H4 (cell line): ENCODE measurements at regions not wholly inside any gene's neighbourhood (a gene's known extent, or its start where the extent isn't known, plus 50 kb on each side); places are given as distances from the start of the nearest gene placed in this dataset.
"Not testable (repeated sequence)": the region's sequence is repeated elsewhere in the genome, so short reads cannot be mapped to it uniquely, and the experiment has no call there.

ENCODE experiments used
- DNase-seq: peaks from one replicate; pipeline ENCODE4 v3.0.0-alpha.2; 2015; ENCODE audit warnings: low spot score

DNA sequence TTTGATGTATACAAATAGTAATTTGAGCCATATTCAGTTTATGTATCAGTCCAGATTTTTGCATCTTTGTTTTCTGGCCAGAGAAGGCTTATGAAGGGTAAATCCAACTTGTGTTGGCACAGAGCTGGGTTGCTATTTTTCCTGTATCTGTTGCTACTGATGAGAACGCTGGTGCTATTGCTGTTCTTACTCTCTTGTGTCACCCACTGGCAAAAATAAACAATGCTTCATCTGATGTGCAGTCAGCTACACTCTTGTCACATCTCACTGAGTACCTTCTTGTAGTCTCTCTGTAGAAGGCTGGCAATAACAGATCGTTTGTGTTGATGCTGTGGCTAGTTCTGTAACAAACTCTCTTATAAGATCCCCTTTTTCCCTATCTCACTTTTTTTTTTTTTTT is 323.4 kb downstream of the CDH19 start:
- DNase-seq, result no peak

GRCh38 chr18:66271962-66272361 is 331.9 kb downstream of the CDH19 start:
- no peak for DNase-seq

DNA sequence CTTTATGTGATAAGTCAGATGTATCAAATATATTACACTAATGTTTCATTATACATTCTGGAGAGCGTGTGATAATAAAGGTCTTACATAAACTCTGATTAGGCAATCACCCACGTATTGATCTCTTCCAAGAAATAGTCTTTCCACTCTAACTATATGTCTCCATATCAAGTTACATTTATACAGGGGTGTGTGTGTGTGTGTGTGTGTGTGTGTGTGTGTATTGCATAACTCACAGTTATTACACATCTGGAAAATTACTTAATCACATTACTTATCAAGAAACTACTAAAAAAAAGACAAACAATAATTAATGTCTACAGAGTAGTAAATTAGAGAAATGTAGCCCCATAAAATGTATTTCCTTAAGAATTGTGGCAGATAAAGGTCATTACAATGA is 339.8 kb downstream of the CDH19 start:
- DNase-seq, result no peak

- DNase-seq, result no peak
Measured at GRCh38 chr18:66254121-66254520, 349.8 kb downstream of the CDH19 start.

DNA sequence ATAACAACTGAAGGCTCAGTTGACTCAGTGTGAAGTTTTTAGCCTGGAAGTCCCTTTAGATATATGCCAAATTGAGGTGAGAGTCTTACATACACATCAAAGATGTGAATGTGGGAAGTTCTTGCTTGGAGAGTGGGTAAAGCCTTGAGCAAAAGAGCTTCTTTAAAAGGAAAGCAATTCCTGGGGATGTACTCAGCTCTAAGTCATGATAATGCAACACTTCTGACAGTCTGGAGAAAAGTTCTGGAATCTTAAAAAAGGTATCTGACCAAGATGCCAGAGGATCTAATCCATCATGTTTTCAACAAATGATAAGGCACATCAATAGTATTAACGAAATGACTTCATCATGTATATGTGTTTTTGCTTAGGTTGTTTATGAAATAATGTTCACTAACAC is 351.2 kb downstream of the CDH19 start:
- no peak for DNase-seq

DNA sequence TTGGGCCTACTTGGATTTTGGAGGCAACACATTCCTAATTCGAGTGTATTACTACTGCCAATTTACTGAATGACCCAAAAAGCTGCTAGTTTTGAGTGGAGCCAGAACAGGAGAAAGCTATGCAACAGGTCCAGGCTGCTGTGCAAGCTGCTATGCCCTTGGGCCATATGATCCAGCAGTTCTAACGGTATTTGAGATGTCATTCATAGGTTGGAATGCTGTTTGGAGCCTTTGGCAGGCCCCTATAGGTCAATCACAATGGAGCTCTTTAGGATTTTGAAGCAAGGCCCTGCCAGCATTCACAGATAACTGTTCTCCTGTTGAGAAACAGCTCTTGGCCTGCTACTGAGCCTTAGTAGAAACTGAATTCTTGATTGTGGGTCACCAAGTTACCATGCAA is 368.7 kb downstream of the CDH19 start:
- no peak for DNase-seq

GRCh38 chr18:66226782-66227181 is 377.1 kb downstream of the CDH19 start:
- no peak for DNase-seq

- not testable (repeated sequence) for DNase-seq
Measured at GRCh38 chr18:66223317-66223716, 380.6 kb downstream of the CDH19 start.

- DNase-seq, result no peak
Measured at GRCh38 chr18:66222174-66222573, 381.7 kb downstream of the CDH19 start.

GRCh38 chr18:66219817-66220216 is 384.1 kb downstream of the CDH19 start:
- no peak for DNase-seq

DNA sequence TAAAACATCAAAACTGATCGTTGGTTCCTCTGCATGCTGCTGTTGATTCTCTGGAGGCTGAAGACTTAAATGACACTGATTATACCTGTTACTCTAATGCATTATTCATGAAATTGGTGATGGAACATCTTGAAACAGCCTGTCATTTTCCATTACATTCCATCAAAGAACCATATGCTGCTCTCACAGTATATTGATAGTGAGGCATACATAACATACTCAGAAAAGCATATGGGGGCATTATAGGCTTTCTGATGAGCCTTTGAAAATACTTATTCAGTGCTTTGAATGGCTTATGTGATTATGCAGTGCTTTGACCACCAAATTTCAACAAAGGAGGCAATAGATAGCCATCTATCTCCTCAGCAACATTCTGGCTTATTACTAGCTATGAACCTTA is 392.1 kb downstream of the CDH19 start:
- DNase-seq, result no peak

DNA sequence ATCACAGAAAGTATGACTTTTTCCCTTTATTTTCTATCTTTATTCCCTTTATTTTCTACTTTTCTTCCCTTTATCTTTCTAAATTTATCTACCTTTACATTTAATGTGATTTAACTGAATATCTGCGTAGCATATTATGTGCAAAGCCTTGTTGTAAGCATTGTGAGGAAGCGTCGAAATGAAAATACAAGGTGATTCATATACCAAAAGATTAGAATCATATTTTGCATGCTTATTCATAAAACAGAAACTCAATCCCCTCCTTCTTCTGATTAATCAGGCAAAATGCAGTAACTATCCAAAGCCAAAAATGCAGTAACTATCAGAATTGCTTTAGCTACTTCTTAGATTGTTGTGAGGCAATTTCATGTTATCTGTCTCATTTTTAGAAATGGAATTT is 393.0 kb downstream of the CDH19 start:
- no peak for DNase-seq

DNA sequence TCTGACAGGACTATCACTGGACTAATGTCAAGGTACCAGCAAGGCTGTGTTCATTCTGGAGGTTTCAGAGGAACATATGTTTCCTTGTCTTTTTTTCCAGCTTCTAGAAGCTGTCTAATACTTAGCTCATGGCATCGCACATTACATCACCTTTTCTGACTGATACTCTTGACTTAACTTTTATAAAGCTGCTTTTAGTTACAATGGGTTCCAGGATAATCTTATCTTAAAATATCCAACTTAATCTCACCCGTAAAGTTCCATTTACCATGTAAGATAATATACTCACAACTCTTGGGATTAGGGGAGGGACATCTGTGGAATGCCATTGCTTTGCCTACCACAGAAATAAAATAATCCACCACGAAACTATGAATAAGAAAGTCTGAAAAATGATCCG is 394.2 kb downstream of the CDH19 start:
- no peak for DNase-seq

DNA sequence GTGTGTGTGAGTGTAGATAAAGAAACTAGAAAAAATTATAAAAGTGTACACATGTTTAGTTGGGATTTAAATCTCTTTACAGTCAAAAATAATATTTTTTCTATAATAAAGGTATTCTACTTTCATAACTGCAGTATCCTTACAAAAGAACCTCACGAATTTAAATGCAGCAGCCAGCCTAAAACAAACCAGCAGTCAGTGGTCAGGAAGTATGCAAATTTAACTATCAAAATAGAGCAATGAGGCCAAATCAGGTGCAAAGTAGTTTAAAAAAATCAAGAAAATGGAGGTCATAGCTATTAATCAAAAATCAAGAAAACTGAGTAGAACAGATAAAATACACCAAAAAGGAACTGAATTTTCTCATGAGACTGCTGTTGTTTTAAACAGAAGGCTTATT is 407.1 kb downstream of the CDH19 start:
- DNase-seq, result no peak

DNA sequence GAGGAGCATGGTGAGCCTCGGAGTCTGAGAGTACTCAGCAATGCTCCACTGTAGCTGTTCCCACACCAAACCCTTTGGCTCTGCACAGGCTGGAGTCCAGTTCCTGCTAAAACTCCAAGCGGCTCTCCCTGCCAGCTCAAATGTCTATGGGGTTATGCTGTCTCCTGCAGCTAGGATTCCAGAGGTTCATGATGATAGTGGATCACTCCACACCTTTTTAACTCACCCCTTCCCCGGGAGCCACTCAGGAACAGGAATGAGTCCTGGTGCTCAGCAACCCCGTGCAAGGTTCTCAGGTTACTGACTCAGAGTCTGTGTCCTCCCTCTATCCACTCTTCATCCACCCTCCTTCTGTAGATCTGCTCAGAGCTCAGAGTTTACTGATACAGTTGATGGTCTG is 410.0 kb downstream of the CDH19 start:
- no peak for DNase-seq

DNA sequence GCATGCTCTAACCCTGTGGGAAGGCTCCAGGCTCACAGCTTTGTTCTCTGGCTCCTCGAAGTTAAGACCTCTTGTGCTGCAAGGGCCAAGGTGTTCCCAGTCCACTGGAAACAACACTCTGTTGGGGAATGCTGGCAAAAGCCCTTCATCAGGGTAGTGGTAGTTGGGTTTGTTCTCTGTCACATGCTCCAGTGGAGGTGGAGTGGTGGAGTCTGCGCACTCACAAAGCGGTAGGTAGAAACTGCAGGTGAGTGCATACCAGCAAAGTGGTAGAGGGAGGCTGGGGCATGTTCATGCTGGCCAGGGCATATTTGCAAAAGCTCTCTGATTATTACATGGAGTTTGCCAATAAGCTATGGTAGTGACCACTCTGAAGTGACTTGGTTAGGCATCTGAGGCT is 410.5 kb downstream of the CDH19 start:
- DNase-seq, result no peak

DNA sequence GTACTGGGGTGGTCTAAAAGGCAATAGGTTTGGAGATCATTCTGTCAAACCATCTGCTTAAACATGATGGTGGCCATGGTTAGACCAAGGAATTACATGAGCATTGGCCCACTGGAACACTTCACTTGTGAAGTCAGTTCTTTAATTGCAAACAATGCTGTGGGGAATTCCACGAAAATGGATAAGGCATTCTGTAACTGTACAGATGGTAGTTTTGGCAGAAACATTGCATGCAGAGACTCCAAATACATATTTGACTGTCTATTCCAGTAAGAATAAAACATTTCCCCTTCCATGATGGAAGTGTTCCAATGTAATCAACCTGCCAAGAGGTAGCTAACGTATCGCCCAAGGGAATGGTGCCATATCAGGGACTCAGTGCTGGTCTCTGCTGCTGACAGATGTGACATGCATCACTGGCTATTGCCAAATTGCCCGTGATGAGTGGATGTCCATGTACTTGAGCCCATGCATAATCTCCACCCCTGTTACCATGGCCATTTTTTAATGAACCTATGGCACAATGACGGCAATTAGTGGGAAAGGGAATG is 417.9 kb downstream of the CDH7 start:
- no peak for DNase-seq

DNA sequence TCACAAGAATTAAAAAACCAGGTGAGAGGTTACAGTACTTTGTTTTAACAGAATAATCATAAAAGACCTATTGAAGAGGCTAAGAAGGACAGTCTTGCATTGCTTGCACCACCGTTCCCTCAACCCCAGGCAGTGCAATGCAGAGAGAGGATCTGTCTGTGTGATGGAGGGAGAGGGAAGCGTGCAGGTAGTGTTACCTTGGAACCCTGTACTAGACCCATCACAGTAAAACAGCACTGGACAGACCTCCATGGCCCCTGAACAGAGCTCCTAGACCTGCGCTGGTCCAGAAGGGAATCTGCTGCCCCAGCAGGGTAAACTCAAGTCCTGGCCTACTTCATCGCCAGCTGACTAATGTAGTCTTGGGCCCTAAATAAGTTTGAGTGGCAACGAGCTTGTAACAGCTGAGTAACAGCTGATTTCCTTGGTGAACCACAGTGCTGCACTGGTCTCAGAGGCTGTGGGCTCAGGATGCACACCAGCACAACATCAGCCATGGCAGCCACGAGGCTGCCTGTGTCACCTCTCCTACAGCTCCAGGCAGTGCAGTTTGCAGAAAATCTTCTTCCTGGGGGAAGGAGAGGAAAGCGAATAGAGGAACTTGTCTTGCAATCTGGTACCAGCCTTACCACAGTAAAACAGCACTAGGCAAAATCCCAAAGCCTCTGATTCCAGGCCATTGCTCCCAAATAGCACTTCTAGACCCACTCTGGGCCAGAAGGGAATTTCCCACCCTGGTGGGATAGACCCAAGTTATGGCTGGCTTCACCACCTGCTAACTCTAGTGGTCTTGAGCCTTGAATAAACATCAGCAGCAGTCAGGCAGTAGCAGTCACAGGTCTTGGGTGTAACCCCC is 417.2 kb downstream of the CDH7 start:
- no peak for DNase-seq

GRCh38 chr18:66160007-66160406 is 409.2 kb downstream of the CDH7 start:
- no peak for DNase-seq

DNA sequence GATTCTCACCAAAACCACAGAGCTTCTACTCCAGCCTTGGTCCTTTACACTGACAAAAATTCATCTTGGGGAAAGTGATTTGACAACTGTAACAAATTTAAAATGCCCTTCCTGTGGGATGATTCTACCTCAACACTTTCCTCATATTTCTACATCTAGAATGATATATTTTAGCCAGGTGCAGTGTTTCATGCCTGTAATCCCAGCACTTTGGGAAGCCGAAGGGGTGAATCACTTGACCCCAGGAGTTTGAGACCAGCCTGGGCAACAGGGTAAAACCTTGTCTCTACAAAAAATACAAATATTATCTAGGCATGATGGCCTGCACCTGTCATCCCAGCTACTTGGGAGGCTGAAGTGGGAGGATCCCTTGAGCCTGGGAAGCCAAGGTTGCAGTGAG is 408.6 kb downstream of the CDH7 start:
- DNase-seq, result no peak

GRCh38 chr18:66156946-66157687 is 406.3 kb downstream of the CDH7 start:
- DNase-seq, result no peak

- DNase-seq, result no peak
Measured at GRCh38 chr18:66150650-66151049, 399.8 kb downstream of the CDH7 start.

GRCh38 chr18:66143029-66143428 is 392.2 kb downstream of the CDH7 start:
- no peak for DNase-seq
